AG04449 (cell line): ENCODE measurements at regions not wholly inside any gene's neighbourhood (a gene's known extent, or its start where the extent isn't known, plus 50 kb on each side); places are given as distances from the start of the nearest gene placed in this dataset.

Experiments
- CTCF ChIA-PET: fragments of 350-600 bp; formaldehyde crosslinking; extraction: SDS; loops from one replicate; lab custom pipeline; 2021; ENCODE audit warnings: antibody characterized with exemption; lab: Yijun Ruan, JAX
- POLR2A ChIA-PET: fragments of 400-600, 350-600 bp; formaldehyde crosslinking; extraction: SDS; loops from one replicate; lab custom pipeline; 2020; ENCODE audit warnings: antibody characterized with exemption, inconsistent platforms; lab: Yijun Ruan, JAX
- DNase-seq: peaks from one replicate; pipeline ENCODE4 v3.0.0-alpha.2; 2010; ENCODE audit warnings: low read depth, low spot score
- H3K4me3 ChIP-seq: 2 replicates; pipeline ENCODE4 v1.5.1; 2011; ENCODE audit warnings: low read depth, mild to moderate bottlenecking, control low read depth, low read length
- TF ChIP-seq, protein P1 (sequence below): IDR thresholded peaks from one replicate; pipeline ENCODE4 v1.5.1; 2011; ENCODE audit warnings: mild to moderate bottlenecking, moderate library complexity, low read length, control low read depth, inconsistent platforms; ENCODE audit not compliant: insufficient read depth; ENCODE audit errors: missing control alignments

DNA sequence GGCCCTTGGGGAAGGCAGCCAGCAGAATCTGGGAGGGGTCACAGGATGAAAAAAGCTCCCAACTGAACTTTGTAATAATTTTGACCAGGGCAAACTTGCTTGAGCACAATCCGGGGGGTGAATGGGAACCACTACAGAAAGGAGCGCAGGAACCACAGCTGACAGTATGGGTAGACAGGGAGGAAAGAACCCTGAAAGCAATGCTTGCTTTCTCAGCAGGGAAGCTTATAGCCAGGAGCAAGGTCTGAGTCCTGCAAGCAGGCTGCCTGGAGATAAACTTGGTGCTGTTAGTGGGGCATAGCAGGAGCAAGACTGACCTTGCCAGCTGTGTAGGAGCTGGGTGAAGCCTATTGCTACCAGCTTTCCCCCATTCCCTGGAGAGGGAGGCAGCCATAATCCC lies 195.2 kb downstream of the MTCL1 start:
- ChIA-PET POLR2A (interaction anchor here (0.8 kb wide), 1 partner anchor 9 kb away, joined by 3 read pairs; no protein-coding TSS in a partner anchor), CTCF (interaction anchor here (0.7 to 2.5 kb wide), 3 partner anchors 10 to 204 kb away, joined by 3 to 6 read pairs (median 3); no protein-coding TSS in a partner anchor)
- TF ChIP-seq, protein P1, sequence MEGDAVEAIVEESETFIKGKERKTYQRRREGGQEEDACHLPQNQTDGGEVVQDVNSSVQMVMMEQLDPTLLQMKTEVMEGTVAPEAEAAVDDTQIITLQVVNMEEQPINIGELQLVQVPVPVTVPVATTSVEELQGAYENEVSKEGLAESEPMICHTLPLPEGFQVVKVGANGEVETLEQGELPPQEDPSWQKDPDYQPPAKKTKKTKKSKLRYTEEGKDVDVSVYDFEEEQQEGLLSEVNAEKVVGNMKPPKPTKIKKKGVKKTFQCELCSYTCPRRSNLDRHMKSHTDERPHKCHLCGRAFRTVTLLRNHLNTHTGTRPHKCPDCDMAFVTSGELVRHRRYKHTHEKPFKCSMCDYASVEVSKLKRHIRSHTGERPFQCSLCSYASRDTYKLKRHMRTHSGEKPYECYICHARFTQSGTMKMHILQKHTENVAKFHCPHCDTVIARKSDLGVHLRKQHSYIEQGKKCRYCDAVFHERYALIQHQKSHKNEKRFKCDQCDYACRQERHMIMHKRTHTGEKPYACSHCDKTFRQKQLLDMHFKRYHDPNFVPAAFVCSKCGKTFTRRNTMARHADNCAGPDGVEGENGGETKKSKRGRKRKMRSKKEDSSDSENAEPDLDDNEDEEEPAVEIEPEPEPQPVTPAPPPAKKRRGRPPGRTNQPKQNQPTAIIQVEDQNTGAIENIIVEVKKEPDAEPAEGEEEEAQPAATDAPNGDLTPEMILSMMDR, result no peak
- DNase-seq, result no peak
- no peak overlapping the region for H3K4me3 ChIP-seq

DNA sequence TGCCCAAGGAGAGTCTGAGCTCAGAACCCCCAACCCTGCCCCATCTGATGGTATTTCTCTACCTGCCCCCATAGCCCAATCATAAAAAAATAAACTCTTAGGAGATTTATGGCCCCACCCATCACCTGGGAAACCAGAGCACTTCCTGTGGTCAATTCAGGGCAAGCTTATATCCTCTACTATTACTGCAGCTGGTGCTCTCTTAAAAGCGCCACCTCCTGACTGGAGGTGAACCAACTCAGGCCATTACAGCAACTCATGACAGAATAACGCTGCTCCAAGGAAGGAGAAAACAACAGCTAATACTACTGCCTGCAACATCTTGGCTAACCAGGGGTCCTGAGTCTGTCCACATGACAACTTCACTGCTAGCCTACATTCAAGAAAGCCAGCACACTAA lies 195.7 kb downstream of the MTCL1 start:
- DNase-seq, result no peak
- ChIA-PET CTCF (interaction anchor here (0.7 to 2.5 kb wide), 2 partner anchors 9 to 205 kb away, joined by 3 to 6 read pairs; no protein-coding TSS in a partner anchor), POLR2A (interaction anchor here (0.8 kb wide), 1 partner anchor 10 kb away, joined by 3 read pairs; no protein-coding TSS in a partner anchor)
- TF ChIP-seq, protein P1, result no peak
- H3K4me3 ChIP-seq, result no peak overlapping the region

DNA sequence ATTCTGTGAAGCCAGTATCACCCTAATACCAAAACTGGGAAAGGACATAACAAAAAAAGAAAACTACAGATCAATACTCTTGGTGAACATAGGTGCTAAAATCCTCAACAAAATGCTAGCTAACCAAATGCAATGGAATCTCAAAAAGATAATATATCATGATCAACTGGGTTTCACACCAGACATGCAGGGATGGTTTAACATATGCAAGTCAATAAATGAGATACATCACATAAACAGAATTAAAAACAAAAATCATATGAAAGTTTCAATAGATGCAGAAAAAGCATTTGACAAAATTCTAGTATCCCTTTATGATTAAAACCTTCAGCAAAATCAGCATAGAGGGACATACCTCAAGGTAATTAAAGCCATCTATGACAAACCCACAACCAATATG lies 198.2 kb upstream of the NDUFV2 start:
- ChIA-PET CTCF (interaction anchor here (1.1 to 1.2 kb wide), 2 partner anchors 9 to 16 kb away, joined by 3 read pairs; no protein-coding TSS in a partner anchor), POLR2A (no interaction called here)
- H3K4me3 ChIP-seq, result no peak overlapping the region
- no peak for DNase-seq
- TF ChIP-seq, protein P1, result no peak

DNA sequence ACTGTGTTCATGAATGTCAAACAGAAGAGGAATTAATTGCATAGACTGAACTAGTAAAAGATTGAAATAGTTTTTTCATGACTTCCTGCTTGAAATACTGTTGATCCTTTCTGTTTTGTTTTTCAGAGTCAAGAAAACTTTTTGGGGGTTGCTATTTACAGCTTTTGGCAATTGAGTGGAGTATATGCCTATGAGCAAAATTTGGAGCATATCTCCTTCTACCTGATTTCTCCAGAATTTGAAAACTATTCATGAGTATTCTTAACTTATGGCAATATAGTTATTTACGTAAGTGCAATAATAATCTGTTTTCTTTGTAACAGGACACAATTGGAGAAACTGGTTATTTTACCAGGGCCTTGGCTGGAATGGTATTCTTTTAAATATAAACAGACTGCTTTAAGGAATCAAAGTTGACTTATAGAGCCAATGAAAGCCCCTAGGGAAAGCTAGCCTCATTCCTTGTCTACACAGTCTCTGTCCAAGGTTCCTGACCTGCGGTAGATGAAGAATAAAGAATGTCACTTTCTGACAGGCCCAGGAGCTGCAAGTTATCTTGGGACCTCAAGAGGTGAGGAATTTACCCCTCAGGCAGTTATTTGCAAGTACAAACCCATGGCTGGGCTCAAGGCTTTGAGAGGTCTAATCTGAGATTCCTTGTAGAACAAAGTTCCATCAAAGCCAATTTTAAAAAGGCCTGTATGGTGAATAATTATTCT lies 193.5 kb upstream of the NDUFV2 start:
- POLR2A ChIA-PET, result no interaction called here
- DNase-seq, result no peak
- CTCF ChIA-PET, result interaction anchor here (1.0 to 1.8 kb wide), 2 partner anchors 8 to 12 kb away, joined by 3 to 6 read pairs; no protein-coding TSS in a partner anchor
- no peak overlapping the region for H3K4me3 ChIP-seq
- TF ChIP-seq, protein P1, result no peak

DNA sequence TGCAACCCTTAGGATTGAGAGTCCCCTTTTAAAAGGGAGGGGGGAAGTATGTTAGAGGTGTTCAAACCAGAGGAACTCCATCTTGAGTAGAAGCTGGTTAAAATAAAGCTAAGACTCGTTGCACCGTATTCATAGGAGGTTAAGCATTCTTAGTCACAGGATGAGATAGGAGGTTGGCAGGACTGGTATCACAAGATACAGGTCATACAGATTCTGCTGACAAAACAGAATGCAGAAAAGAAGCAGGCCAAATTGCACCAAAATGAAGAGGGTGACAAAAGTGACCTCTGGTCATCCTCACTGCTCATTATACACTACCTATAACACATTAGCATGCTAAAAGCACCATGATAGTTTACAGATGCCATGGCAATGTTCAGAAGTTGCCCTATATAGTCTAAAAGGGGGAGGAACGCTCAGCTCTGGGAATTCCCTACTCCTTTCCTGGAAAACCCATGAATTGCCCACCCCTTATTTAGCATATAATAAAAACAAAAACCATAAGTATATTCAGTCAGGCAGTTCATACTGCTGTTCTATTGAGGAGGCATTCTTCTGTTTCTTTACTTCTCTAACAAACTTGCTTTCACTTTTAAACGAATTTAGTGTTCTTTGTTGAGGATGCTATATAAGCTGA lies 192.2 kb upstream of the NDUFV2 start:
- TF ChIP-seq, protein P1, result no peak
- DNase-seq, result no peak
- H3K4me3 ChIP-seq, result no peak overlapping the region
- ChIA-PET POLR2A (no interaction called here), CTCF (interaction anchor here (1.0 to 1.8 kb wide), 2 partner anchors 10 to 11 kb away, joined by 3 to 6 read pairs; no protein-coding TSS in a partner anchor)

DNA sequence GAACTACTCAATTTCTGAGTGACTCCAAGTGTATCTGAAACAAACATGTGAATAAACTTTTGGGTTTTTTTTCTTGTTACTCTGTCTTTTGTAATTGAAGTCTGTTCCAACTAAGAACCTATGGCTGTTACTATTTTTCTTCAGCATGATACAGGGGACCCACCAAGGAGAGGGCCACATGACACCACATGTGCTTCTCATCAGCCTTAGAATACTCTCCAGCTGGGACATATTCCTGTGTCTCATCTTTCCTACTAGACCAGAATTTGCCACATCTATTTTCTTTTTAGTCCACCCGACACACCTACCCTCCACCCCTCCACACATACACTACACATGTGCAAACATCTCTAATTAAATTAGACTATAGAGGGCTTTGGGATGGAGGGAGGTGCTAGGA lies 191.7 kb upstream of the NDUFV2 start:
- POLR2A ChIA-PET, result no interaction called here

More for the DNA sequence above, 191.7 kb upstream of the NDUFV2 start:
- TF ChIP-seq, protein P1, result no peak
- no peak overlapping the region for H3K4me3 ChIP-seq
- CTCF ChIA-PET, result interaction anchor here (1.8 kb wide), 1 partner anchor 10 kb away, joined by 6 read pairs; no protein-coding TSS in a partner anchor
- DNase-seq, result no peak
